ENCODE measurements at regions not wholly inside any gene's neighbourhood (a gene's known extent, or its start where the extent isn't known, plus 50 kb on each side); places are given as distances from the start of the nearest gene placed in this dataset.

GRCh38 chr5:29800752-29801151, 1392.7 kb upstream of the CDH6 start:
- TF ChIP-seq EZH2 (IDR thresholded peaks at IDR 0.05; ENCODE audit: low read length, missing control alignments): no peak
- TF ChIP-seq CTCF (conservative IDR thresholded peaks at IDR 0.05 in 1 of 2, IDR thresholded peaks at IDR 0.05 in 1 of 2; ENCODE audit: low read depth in 1 of 2, low read length in 2 of 2): no peak

All from fibroblast of lung (primary cell).